ENCODE measurements at regions not wholly inside any gene's neighbourhood (a gene's known extent, or its start where the extent isn't known, plus 50 kb on each side); places are given as distances from the start of the nearest gene placed in this dataset.

- no peaks in the 10 kb centered on the region for H3K9me3 ChIP-seq
- WGBS, 2 donors, result 64 to 67% methylated on average over 2 of the region's 2 CpGs
- no peak overlapping the region for H3K27ac ChIP-seq
- no peaks in the 10 kb centered on the region for H3K27me3 ChIP-seq
- ATAC-seq (no peak), DNase-seq (no peak)
- peaks cover 0 to 12% (median 6%) of the 10 kb centered on the region in 9 donors for H3K4me1 ChIP-seq
- H3K36me3 ChIP-seq, result no peaks in the 10 kb centered on the region
- H3K4me3 ChIP-seq, result no peak overlapping the region
- TF ChIP-seq CTCF (IDR thresholded peaks at IDR 0.05), result no peak
- intact Hi-C loops (cut with DNase I), result no loop called here
Measured at GRCh38 chr11:114880442-114880841, 202.1 kb downstream of the NXPE2 start.

- intact Hi-C loops (cut with DNase I), result no loop called here
- DNase-seq (peak in 1 of 2 donors; percentile 13), ATAC-seq (peak in 5 of 8 donors; percentile 38 to 89 (median 75))
- 47 to 68% methylated on average over 3 of the region's 3 CpGs for WGBS, 2 donors
- Histone ChIP-seq H3K27me3 (no peaks in the 10 kb centered on the region), H3K36me3 (no peaks in the 10 kb centered on the region), H3K9me3 (no peaks in the 10 kb centered on the region), H3K4me3 (no peak overlapping the region), H3K27ac (peak overlapping the region in 4 of 10 donors; percentile 9 to 44 (median 12)), H3K4me1 (peaks cover 0 to 12% (median 6%) of the 10 kb centered on the region in 9 donors)
- no peak for TF ChIP-seq CTCF (IDR thresholded peaks at IDR 0.05)
Measured at GRCh38 chr11:114883472-114883871, 205.1 kb downstream of the NXPE2 start.

- Histone ChIP-seq H3K27ac (no peak overlapping the region), H3K36me3 (no peaks in the 10 kb centered on the region), H3K27me3 (no peaks in the 10 kb centered on the region), H3K4me3 (no peak overlapping the region), H3K4me1 (peaks cover 0 to 29% (median 8%) of the 10 kb centered on the region in 9 donors), H3K9me3 (peaks cover 0 to 9% (median 0%) of the 10 kb centered on the region in 11 donors)
- intact Hi-C loops (cut with DNase I), result no loop called here
- WGBS, 2 donors, result 52 to 58% methylated on average over 4 of the region's 4 CpGs
- ATAC-seq, result no peak
- DNase-seq, result no peak
- no peak for TF ChIP-seq CTCF (IDR thresholded peaks at IDR 0.05)
Measured at GRCh38 chr11:114886644-114887265, 208.4 kb downstream of the NXPE2 start.

GRCh38 chr11:114889594-114890011, 211.3 kb downstream of the NXPE2 start:
- no peaks in the 10 kb centered on the region for H3K36me3 ChIP-seq
- no peak for TF ChIP-seq CTCF (IDR thresholded peaks at IDR 0.05)
- H3K27ac ChIP-seq, result peak overlapping the region in 6 of 10 donors; percentile 4 to 50 (median 33)
- DNase-seq (peak in 1 of 2 donors; percentile 38), ATAC-seq (peak; percentile 36 to 79 (median 70))
- H3K4me3 ChIP-seq, result no peak overlapping the region
- WGBS, 2 donors, result 36 to 48% methylated on average over 12 of the region's 12 CpGs
- intact Hi-C loops (cut with DNase I), result loop anchor here in 3 of 10 donors (5.0 kb wide), 1 partner anchor 92 kb away; no protein-coding TSS in a partner anchor
- peaks cover 0 to 26% (median 8%) of the 10 kb centered on the region in 9 donors for H3K4me1 ChIP-seq
- H3K27me3 ChIP-seq, result no peaks in the 10 kb centered on the region
- peaks cover 0 to 10% (median 0%) of the 10 kb centered on the region in 11 donors for H3K9me3 ChIP-seq

Data from heart right ventricle (tissue), 16 donors.